HepG2 (cell line): ENCODE measurements at regions not wholly inside any gene's neighbourhood (a gene's known extent, or its start where the extent isn't known, plus 50 kb on each side); places are given as distances from the start of the nearest gene placed in this dataset.

Source experiments
- CTCF ChIP-seq: sonication (generic); formaldehyde crosslinking; IDR thresholded peaks from 2 replicates; pipeline ENCODE4 v1.5.0; 2020; ENCODE audit warnings: mild to moderate bottlenecking, missing genetic modification reagents, moderate library complexity
- HIVEP1 ChIP-seq: sonication (generic); formaldehyde crosslinking; IDR thresholded peaks from 2 replicates; pipeline ENCODE4 v1.4.0; 2020; ENCODE audit warnings: mild to moderate bottlenecking, missing genetic modification reagents
- PLRG1 ChIP-seq: fragments of 450-650 bp; conservative IDR thresholded peaks from 2 replicates; pipeline ENCODE4 v1.6.1; 2016
- POLR2A ChIP-seq, 2 experiments: IDR thresholded peaks; 2 replicates each; pipeline ENCODE4 v1.6.1; 2011; ENCODE audit warnings: low read depth in 2 of 2, low read length in 2 of 2, mild to moderate bottlenecking in 1 of 2, moderate library complexity in 1 of 2; ENCODE audit not compliant: insufficient read depth in 1 of 2
- U2AF1 ChIP-seq: fragments of 200-400 bp; formaldehyde crosslinking; optimal IDR thresholded peaks from 2 replicates; pipeline ENCODE3; 2017; ENCODE audit warnings: mild to moderate bottlenecking, low read depth, low read length
- YY1 ChIP-seq: IDR thresholded peaks from 2 replicates; pipeline ENCODE4 v1.6.1; 2011; ENCODE audit warnings: low read length, low read depth, moderate library complexity, mild to moderate bottlenecking; ENCODE audit not compliant: insufficient read depth, insufficient replicate concordance
- ZFP41 ChIP-seq: sonication (generic); formaldehyde crosslinking; IDR thresholded peaks from 2 replicates; pipeline ENCODE4 v1.4.0; 2020; ENCODE audit warnings: mild to moderate bottlenecking, missing genetic modification reagents, borderline replicate concordance

DNA sequence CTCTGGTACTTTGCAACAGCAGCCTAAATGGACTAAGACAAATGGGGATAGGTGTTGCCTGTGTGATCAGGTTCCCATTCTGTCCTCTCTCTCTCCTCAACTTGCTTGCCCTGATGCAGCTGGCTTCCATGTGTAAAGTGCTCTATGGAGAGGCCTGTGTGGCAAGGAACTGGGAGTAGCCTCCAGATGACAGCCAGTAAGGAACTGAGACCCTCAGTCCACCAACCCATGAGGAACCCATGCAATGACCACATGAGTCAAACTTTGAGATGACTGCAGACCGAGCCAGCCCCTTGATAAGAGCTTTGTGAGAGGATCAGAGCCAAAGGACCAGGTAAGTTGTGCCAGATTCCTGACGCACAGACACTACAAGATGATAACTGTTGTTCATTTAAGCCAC, 74.6 kb upstream of the ADPGK start:
- TF ChIP-seq PLRG1 = no peak
- no peak for TF ChIP-seq CTCF (CRISPR knock-in tag)
- TF ChIP-seq YY1 = no peak
- TF ChIP-seq U2AF1 = no peak
- TF ChIP-seq POLR2A (IDR thresholded peaks at IDR 0.05; ENCODE audit: insufficient read depth in 1 of 2, low read depth in 2 of 2, low read length in 2 of 2) = no peak
- no peak for TF ChIP-seq HIVEP1 (CRISPR knock-in tag)
- TF ChIP-seq ZFP41 (CRISPR knock-in tag) = no peak
